ENCODE measurements at regions not wholly inside any gene's neighbourhood (a gene's known extent, or its start where the extent isn't known, plus 50 kb on each side); places are given as distances from the start of the nearest gene placed in this dataset.

GRCh38 chr17:70769956-70770355 is 600.6 kb downstream of the KCNJ2 start (continued):
- TF ChIP-seq E2F4 (CRISPR knock-in tag; IDR thresholded peaks at IDR 0.05; ENCODE audit: borderline replicate concordance, low read depth) = no peak
- TF ChIP-seq ZNF121 (CRISPR knock-in tag; IDR thresholded peaks at IDR 0.05) = no peak
- no peak for TF ChIP-seq RELA (CRISPR knock-in tag; IDR thresholded peaks at IDR 0.05; ENCODE audit: borderline replicate concordance)

- no peak overlapping the region for H3K4me3 Mint-ChIP-seq
- no peak overlapping the region for H3K27ac Mint-ChIP-seq
Measured at GRCh38 chr17:70771804-70772386, 602.6 kb downstream of the KCNJ2 start.

GRCh38 chr17:70772761-70773160 is 603.4 kb downstream of the KCNJ2 start:
- ChIA-PET POLR2A (no interaction called here), CTCF (no interaction called here)
- peaks cover 4% of the 10 kb centered on the region for H3K4me1 Mint-ChIP-seq
- no peak overlapping the region for H3K4me3 Mint-ChIP-seq
- no peaks in the 10 kb centered on the region for H3K9me3 Mint-ChIP-seq
- TF ChIP-seq MXD4 (CRISPR knock-in tag; IDR thresholded peaks at IDR 0.05; ENCODE audit: borderline replicate concordance) (no peak), JUN (CRISPR knock-in tag; IDR thresholded peaks at IDR 0.05) (no peak)
- no peaks in the 10 kb centered on the region for H3K27me3 Mint-ChIP-seq (ENCODE audit: low read depth)
- no peak for DNase-seq (ENCODE audit: low spot score)
- no peaks in the 10 kb centered on the region for H3K36me3 Mint-ChIP-seq
- ATAC-seq = no peak
- H3K27ac Mint-ChIP-seq = no peak overlapping the region

More at GRCh38 chr17:70771804-70772386, 602.6 kb downstream of the KCNJ2 start:
- Mint-ChIP-seq H3K4me1 (peaks cover 4% of the 10 kb centered on the region), H3K36me3 (no peaks in the 10 kb centered on the region), H3K27me3 (ENCODE audit: low read depth) (no peaks in the 10 kb centered on the region), H3K9me3 (no peaks in the 10 kb centered on the region)
- TF ChIP-seq HMGXB4 (CRISPR knock-in tag; IDR thresholded peaks at IDR 0.05) (no peak), GABPB1 (CRISPR knock-in tag; IDR thresholded peaks at IDR 0.05) (no peak), ZNF232 (CRISPR knock-in tag; IDR thresholded peaks at IDR 0.05) (no peak), NFYB (CRISPR knock-in tag; conservative IDR thresholded peaks at IDR 0.05; ENCODE audit: low read depth) (no peak), ATF1 (CRISPR knock-in tag; IDR thresholded peaks at IDR 0.05) (no peak), ZNF416 (CRISPR knock-in tag; IDR thresholded peaks at IDR 0.05) (no peak), TEAD4 (CRISPR knock-in tag; IDR thresholded peaks at IDR 0.05) (no peak)
- CTCF ChIA-PET = no interaction called here
- POLR2A ChIA-PET = no interaction called here
- ATAC-seq = no peak
- no peak for DNase-seq (ENCODE audit: low spot score)

- no peak for DNase-seq (ENCODE audit: low spot score)
- peaks cover 4% of the 10 kb centered on the region for H3K4me1 Mint-ChIP-seq
- H3K36me3 Mint-ChIP-seq = no peaks in the 10 kb centered on the region
- ChIA-PET POLR2A (no interaction called here), CTCF (no interaction called here)
- H3K4me3 Mint-ChIP-seq = no peak overlapping the region
- no peaks in the 10 kb centered on the region for H3K9me3 Mint-ChIP-seq
- ATAC-seq = no peak
- H3K27ac Mint-ChIP-seq = no peak overlapping the region
- H3K27me3 Mint-ChIP-seq (ENCODE audit: low read depth) = no peaks in the 10 kb centered on the region
- TF ChIP-seq ZNF425 (CRISPR knock-in tag; conservative IDR thresholded peaks at IDR 0.05) = no peak
- no peak for TF ChIP-seq PREB (CRISPR knock-in tag; IDR thresholded peaks at IDR 0.05; ENCODE audit: borderline replicate concordance)
- TF ChIP-seq IRF1 (CRISPR knock-in tag; IDR thresholded peaks at IDR 0.05) = no peak
- no peak for TF ChIP-seq CREB1 (CRISPR knock-in tag; IDR thresholded peaks at IDR 0.05)
- no peak for TF ChIP-seq ZNF671 (CRISPR knock-in tag; IDR thresholded peaks at IDR 0.05)
- TF ChIP-seq MAX (CRISPR knock-in tag; IDR thresholded peaks at IDR 0.05) = no peak
- TF ChIP-seq NFYB (CRISPR knock-in tag; conservative IDR thresholded peaks at IDR 0.05; ENCODE audit: low read depth) = no peak
- TF ChIP-seq GRHL2 (CRISPR knock-in tag; IDR thresholded peaks at IDR 0.05; ENCODE audit: insufficient replicate concordance, severe bottlenecking) = no peak
- TF ChIP-seq FOXJ3 (CRISPR knock-in tag; IDR thresholded peaks at IDR 0.05; ENCODE audit: borderline replicate concordance) = no peak
- no peak for TF ChIP-seq AR (CRISPR knock-in tag; IDR thresholded peaks at IDR 0.05)
Measured at GRCh38 chr17:70773258-70773657, 603.9 kb downstream of the KCNJ2 start.
